Neural cell (in vitro differentiated cells): ENCODE measurements at regions not wholly inside any gene's neighbourhood (a gene's known extent, or its start where the extent isn't known, plus 50 kb on each side); places are given as distances from the start of the nearest gene placed in this dataset.

Experiments used
- CTCF ChIP-seq: fragments of 450-650 bp; IDR thresholded peaks from 2 replicates; pipeline ENCODE4 v1.5.1; 2014; ENCODE audit warnings: antibody characterized with exemption, mild to moderate bottlenecking, moderate library complexity; ENCODE audit not compliant: poor library complexity, severe bottlenecking
- EP300 ChIP-seq: fragments of 450-650 bp; conservative IDR thresholded peaks from 2 replicates; pipeline ENCODE4 v1.6.1; 2014; ENCODE audit warnings: antibody characterized with exemption, mild to moderate bottlenecking, moderate library complexity; ENCODE audit not compliant: poor library complexity, severe bottlenecking
- EZH2 ChIP-seq: fragments of 200-600, 300-800 bp; shearing (Covaris generic), sonication (generic); IDR thresholded peaks from 2 replicates; pipeline ENCODE4 v1.6.1; 2014; ENCODE audit warnings: antibody characterized with exemption, low read length, borderline replicate concordance, mild to moderate bottlenecking; ENCODE audit not compliant: insufficient read depth, poor library complexity, severe bottlenecking
- POLR2AphosphoS5 ChIP-seq: IDR thresholded peaks from 2 replicates; pipeline ENCODE4 v1.6.1; 2012
- REST ChIP-seq: IDR thresholded peaks from 2 replicates; pipeline ENCODE4 v1.6.1; 2012; ENCODE audit warnings: borderline replicate concordance
- SMC3 ChIP-seq: fragments of 450-650 bp; conservative IDR thresholded peaks from 2 replicates; pipeline ENCODE4 v1.6.1; 2014; ENCODE audit warnings: antibody characterized with exemption, mild to moderate bottlenecking, moderate library complexity; ENCODE audit not compliant: poor library complexity
- TAF1 ChIP-seq: IDR thresholded peaks from 2 replicates; pipeline ENCODE4 v1.6.1; 2012; ENCODE audit warnings: low read depth

GRCh38 chr18:56044239-56044638 is 456.2 kb upstream of the TCF4 start:
- TF ChIP-seq CTCF (no peak), EZH2 (no peak), TAF1 (no peak), POLR2AphosphoS5 (no peak), EP300 (no peak), REST (no peak), SMC3 (no peak)
